ENCODE measurements at regions not wholly inside any gene's neighbourhood (a gene's known extent, or its start where the extent isn't known, plus 50 kb on each side); places are given as distances from the start of the nearest gene placed in this dataset.
"Not testable (repeated sequence)": the region's sequence is repeated elsewhere in the genome, so short reads cannot be mapped to it uniquely, and the experiment has no call there.

GRCh38 chr19:29039036-29039435 is 173.9 kb downstream of the UQCRFS1 start:
- TF ChIP-seq EP300, CTCF (IDR thresholded peaks at IDR 0.05): not testable (repeated sequence)
